PC-3 (cell line): ENCODE measurements at regions not wholly inside any gene's neighbourhood (a gene's known extent, or its start where the extent isn't known, plus 50 kb on each side); places are given as distances from the start of the nearest gene placed in this dataset.

Experiments used
- EZH2phosphoT487 ChIP-seq: fragments of 300-600 bp; sonication (generic); IDR thresholded peaks from 2 replicates; pipeline ENCODE4 v1.6.1; 2018; ENCODE audit warnings: mild to moderate bottlenecking, antibody characterized with exemption, low read length, borderline replicate concordance
- TF ChIP-seq, protein P1 (sequence below): fragments of 300-600 bp; sonication (generic); conservative IDR thresholded peaks from 2 replicates; pipeline ENCODE4 v1.5.1; 2017; ENCODE audit warnings: antibody characterized with exemption, low read depth, mild to moderate bottlenecking, low read length

GRCh38 chr3:30458376-30459171 lies 147.8 kb upstream of the TGFBR2 start:
- TF ChIP-seq, protein P1, sequence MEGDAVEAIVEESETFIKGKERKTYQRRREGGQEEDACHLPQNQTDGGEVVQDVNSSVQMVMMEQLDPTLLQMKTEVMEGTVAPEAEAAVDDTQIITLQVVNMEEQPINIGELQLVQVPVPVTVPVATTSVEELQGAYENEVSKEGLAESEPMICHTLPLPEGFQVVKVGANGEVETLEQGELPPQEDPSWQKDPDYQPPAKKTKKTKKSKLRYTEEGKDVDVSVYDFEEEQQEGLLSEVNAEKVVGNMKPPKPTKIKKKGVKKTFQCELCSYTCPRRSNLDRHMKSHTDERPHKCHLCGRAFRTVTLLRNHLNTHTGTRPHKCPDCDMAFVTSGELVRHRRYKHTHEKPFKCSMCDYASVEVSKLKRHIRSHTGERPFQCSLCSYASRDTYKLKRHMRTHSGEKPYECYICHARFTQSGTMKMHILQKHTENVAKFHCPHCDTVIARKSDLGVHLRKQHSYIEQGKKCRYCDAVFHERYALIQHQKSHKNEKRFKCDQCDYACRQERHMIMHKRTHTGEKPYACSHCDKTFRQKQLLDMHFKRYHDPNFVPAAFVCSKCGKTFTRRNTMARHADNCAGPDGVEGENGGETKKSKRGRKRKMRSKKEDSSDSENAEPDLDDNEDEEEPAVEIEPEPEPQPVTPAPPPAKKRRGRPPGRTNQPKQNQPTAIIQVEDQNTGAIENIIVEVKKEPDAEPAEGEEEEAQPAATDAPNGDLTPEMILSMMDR: no peak
- no peak for TF ChIP-seq EZH2phosphoT487
